BJ (cell line): ENCODE measurements at regions not wholly inside any gene's neighbourhood (a gene's known extent, or its start where the extent isn't known, plus 50 kb on each side); places are given as distances from the start of the nearest gene placed in this dataset.
"Not testable (repeated sequence)": the region's sequence is repeated elsewhere in the genome, so short reads cannot be mapped to it uniquely, and the experiment has no call there.

Experiments used
- CTCF ChIA-PET: fragments of 350-600 bp; formaldehyde crosslinking; extraction: SDS; loops from one replicate; lab custom pipeline; 2021; ENCODE audit warnings: antibody characterized with exemption, inconsistent platforms; lab: Yijun Ruan, JAX
- POLR2A ChIA-PET: fragments of 300-600 bp; sonication (Branson Sonifier 250); formaldehyde crosslinking; extraction: SDS; loops from one replicate; lab custom pipeline; 2021; ENCODE audit warnings: antibody characterized with exemption; lab: Charles Lee
- DNase-seq: peaks from one replicate; pipeline ENCODE4 v3.0.0-alpha.2; 2011; ENCODE audit warnings: low read depth
- H3K27me3 ChIP-seq: 2 replicates; pipeline ENCODE4 v1.6.0; 2011; ENCODE audit warnings: low read length; ENCODE audit not compliant: control insufficient read depth, insufficient read depth
- H3K36me3 ChIP-seq: 2 replicates; pipeline ENCODE4 v1.5.1; 2011; ENCODE audit warnings: low read length; ENCODE audit not compliant: control insufficient read depth, insufficient read depth
- H3K4me3 ChIP-seq: 2 replicates; pipeline ENCODE4 v1.5.1; 2011; ENCODE audit warnings: low read depth, mild to moderate bottlenecking, control low read depth, low read length
- TF ChIP-seq, protein P1 (sequence below): IDR thresholded peaks from 2 replicates; pipeline ENCODE4 v1.5.1; 2011; ENCODE audit warnings: low read depth, mild to moderate bottlenecking, control low read depth, inconsistent platforms, low read length, moderate library complexity; ENCODE audit not compliant: insufficient read depth

DNA sequence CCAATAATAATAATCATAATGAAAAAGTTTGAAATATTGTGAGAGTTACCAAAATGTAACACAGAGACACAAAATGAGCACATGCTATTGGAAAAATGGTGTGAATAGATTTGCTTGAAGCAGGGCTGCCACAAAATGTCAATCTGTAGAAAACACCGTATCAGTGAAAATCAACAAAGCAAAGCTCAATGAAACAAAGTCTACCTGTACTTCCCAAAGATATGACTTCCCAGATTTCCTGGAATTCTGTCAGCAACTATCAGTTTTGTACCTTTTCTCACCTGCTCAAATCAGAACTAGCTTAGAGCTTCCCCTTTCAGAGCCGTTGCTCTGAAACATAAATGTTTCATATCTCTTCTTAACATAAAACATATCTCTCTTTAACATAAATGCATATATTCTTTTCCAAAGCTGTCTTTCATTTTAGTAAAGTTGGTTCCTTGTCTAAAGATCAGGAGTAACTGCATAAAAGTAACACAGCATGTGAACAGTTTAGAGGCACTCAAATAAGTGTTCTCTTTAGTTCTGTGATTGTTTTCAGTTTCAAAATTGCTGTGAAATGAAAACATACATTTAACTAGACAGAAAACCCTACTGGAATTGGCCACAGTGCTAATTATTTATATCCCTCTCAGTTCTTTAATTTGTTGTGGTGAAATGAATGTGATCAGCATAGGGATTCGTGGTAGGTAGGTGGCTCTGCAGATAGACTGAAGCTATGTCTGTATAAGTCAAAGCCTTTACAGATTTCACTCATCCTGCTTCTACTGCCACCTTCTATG lies 262.5 kb downstream of the KCNJ3 start:
- no peak for DNase-seq
- no peaks in the 10 kb centered on the region for H3K36me3 ChIP-seq
- no peaks in the 10 kb centered on the region for H3K27me3 ChIP-seq
- TF ChIP-seq, protein P1, sequence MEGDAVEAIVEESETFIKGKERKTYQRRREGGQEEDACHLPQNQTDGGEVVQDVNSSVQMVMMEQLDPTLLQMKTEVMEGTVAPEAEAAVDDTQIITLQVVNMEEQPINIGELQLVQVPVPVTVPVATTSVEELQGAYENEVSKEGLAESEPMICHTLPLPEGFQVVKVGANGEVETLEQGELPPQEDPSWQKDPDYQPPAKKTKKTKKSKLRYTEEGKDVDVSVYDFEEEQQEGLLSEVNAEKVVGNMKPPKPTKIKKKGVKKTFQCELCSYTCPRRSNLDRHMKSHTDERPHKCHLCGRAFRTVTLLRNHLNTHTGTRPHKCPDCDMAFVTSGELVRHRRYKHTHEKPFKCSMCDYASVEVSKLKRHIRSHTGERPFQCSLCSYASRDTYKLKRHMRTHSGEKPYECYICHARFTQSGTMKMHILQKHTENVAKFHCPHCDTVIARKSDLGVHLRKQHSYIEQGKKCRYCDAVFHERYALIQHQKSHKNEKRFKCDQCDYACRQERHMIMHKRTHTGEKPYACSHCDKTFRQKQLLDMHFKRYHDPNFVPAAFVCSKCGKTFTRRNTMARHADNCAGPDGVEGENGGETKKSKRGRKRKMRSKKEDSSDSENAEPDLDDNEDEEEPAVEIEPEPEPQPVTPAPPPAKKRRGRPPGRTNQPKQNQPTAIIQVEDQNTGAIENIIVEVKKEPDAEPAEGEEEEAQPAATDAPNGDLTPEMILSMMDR: no peak
- POLR2A ChIA-PET: no interaction called here
- CTCF ChIA-PET: no interaction called here
- H3K4me3 ChIP-seq: no peak overlapping the region

DNA sequence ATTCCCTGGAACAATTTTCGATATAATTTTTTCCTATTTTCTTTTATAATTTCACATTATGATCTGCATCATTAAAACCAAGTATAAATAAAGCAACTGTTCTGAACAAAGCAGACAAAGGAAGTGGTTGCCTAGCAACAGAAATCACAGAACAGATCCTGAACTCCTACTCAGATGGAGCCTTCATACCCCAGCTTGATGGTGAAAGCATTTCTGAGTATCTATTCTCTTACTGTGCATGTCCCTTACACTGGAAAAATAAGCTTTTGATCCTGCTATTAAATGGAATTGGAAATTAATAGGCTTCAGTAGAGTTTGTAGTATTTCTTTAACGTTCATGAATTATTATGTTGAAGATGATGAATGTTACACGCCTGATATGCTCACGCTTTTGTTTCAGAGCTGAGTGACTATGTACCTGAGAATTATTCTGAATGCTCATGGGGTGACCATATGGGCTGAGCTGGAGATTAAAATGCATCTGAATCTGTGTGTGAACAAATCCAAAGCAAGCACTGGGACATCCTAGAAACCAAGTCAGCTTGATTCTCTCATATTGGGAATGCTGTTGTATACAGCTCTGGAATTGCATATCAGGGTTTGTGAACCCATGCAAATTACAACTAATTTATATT lies 254.0 kb downstream of the KCNJ3 start:
- no peak overlapping the region for H3K4me3 ChIP-seq
- TF ChIP-seq, protein P1: no peak
- CTCF ChIA-PET: no interaction called here
- H3K27me3 ChIP-seq: no peaks in the 10 kb centered on the region
- POLR2A ChIA-PET: no interaction called here
- DNase-seq: no peak
- no peaks in the 10 kb centered on the region for H3K36me3 ChIP-seq

DNA sequence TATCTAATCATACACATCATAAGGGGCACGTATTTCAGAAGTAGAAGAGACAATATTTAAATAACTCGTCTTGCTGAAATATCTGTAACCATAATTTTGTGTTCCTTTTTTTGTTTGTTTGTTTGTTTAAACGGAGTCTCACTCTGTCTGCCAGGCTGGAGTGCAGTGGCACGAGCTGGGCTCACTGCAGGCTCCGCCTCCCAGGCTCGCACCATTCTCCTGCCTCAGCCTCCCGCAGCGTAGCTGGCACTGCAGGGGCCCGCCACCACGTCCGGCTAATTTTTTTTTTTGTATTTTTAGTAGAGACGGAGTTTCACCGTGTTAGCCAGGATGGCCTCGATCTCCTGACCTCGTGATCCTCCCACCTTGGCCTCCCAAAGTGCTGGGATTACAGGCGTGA lies 248.9 kb downstream of the KCNJ3 start:
- H3K36me3 ChIP-seq, POLR2A ChIA-PET, H3K27me3 ChIP-seq, DNase-seq, H3K4me3 ChIP-seq, CTCF ChIA-PET: not testable (repeated sequence)

DNA sequence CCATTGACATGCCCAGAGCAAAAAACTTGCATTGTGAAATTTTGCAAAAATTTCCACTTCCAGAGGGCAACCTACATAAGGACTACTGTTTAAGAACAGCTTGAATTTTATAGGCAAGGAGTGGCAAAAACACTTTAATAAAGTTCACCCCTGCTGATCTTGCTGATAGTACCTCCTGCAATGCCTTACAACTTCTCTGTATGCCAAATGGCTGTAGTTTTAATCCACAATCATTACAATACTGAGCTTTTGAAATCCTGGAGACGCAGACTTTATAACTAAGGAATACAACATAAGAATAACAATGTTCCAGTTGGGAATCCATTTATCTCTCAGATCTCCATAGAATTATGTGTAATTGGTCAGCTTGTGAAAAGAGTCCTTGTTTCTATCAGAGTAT lies 247.5 kb downstream of the KCNJ3 start:
- CTCF ChIA-PET: no interaction called here
- TF ChIP-seq, protein P1: no peak
- DNase-seq: no peak
- POLR2A ChIA-PET: no interaction called here
- H3K4me3 ChIP-seq: no peak overlapping the region
- no peaks in the 10 kb centered on the region for H3K36me3 ChIP-seq
- no peaks in the 10 kb centered on the region for H3K27me3 ChIP-seq

DNA sequence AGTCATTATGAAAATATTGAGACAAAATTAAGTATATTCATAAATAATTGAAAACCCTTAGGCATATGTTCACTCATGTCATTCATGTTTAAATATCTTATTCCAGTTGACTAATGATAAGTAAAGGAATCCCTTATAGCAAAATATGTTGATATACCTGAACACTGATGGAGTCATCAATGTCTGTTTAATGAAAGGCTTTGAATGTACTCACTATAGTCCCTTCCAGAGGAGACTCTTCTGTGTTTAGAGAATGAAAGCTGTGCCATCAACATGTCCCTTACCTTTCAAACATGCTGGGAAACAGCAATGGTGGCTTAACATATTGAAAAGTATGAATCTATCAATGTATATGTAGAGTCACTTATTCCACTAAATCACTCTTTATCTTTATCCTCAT lies 242.9 kb downstream of the KCNJ3 start:
- POLR2A ChIA-PET: no interaction called here
- TF ChIP-seq, protein P1: no peak
- no peaks in the 10 kb centered on the region for H3K36me3 ChIP-seq

More for the DNA sequence above, 242.9 kb downstream of the KCNJ3 start:
- no peak overlapping the region for H3K4me3 ChIP-seq
- no peak for DNase-seq
- CTCF ChIA-PET: no interaction called here
- no peaks in the 10 kb centered on the region for H3K27me3 ChIP-seq
